HG02610 (cell line): ENCODE measurements at regions not wholly inside any gene's neighbourhood (a gene's known extent, or its start where the extent isn't known, plus 50 kb on each side); places are given as distances from the start of the nearest gene placed in this dataset.
A peak's percentile ranks its signal among the peaks of the same experiment; 100 is the strongest.

Experiments used
- ATAC-seq: cut with Tn5 transposase; IDR thresholded peaks from one replicate; pipeline ENCODE4 v1.9.1; 2021; ENCODE audit warnings: mild to moderate bottlenecking, moderate library complexity; ENCODE audit not compliant: unreplicated experiment

- ATAC-seq = no peak
Observed at GRCh38 chr9:95733741-95734666, 141.5 kb upstream of the ERCC6L2 start.

- ATAC-seq = no peak
Observed at GRCh38 chr9:95732802-95733688, 142.4 kb upstream of the ERCC6L2 start.

- ATAC-seq = no peak
Observed at GRCh38 chr9:95731876-95732275, 143.6 kb upstream of the ERCC6L2 start.

GRCh38 chr9:95729669-95730368, 145.7 kb upstream of the ERCC6L2 start:
- ATAC-seq = no peak

- ATAC-seq = no peak
Observed at GRCh38 chr9:95729046-95729445, 146.4 kb upstream of the ERCC6L2 start.

GRCh38 chr9:95727947-95728520, 147.5 kb upstream of the ERCC6L2 start:
- ATAC-seq = no peak

GRCh38 chr9:95726756-95727155, 148.7 kb upstream of the ERCC6L2 start:
- ATAC-seq = no peak

GRCh38 chr9:95725045-95725444, 150.4 kb upstream of the ERCC6L2 start:
- peak; percentile 10 for ATAC-seq

- ATAC-seq = peak; percentile 94
Observed at GRCh38 chr9:95724253-95724991, 151.1 kb upstream of the ERCC6L2 start.

- ATAC-seq = no peak
Observed at GRCh38 chr9:95722141-95722540, 153.3 kb upstream of the ERCC6L2 start.

- no peak for ATAC-seq
Observed at GRCh38 chr9:95721061-95721531, 154.4 kb upstream of the ERCC6L2 start.

- no peak for ATAC-seq
Observed at GRCh38 chr9:95720496-95720895, 155.0 kb upstream of the ERCC6L2 start.

- ATAC-seq = no peak
Observed at GRCh38 chr9:95719354-95719753, 156.1 kb upstream of the ERCC6L2 start.

GRCh38 chr9:95718263-95718662, 157.2 kb upstream of the ERCC6L2 start:
- no peak for ATAC-seq

GRCh38 chr9:95715868-95716435, 159.5 kb upstream of the ERCC6L2 start:
- no peak for ATAC-seq

GRCh38 chr9:95710446-95710845, 165.0 kb upstream of the ERCC6L2 start:
- ATAC-seq = no peak

- no peak for ATAC-seq
Observed at GRCh38 chr9:95696701-95697100, 178.8 kb upstream of the ERCC6L2 start.

- no peak for ATAC-seq
Observed at GRCh38 chr9:95691435-95691834, 174.7 kb upstream of the PTCH1 start.

- ATAC-seq = no peak
Observed at GRCh38 chr9:95689669-95690068, 172.9 kb upstream of the PTCH1 start.

- no peak for ATAC-seq
Observed at GRCh38 chr9:95684516-95684915, 167.7 kb upstream of the PTCH1 start.
